Memory B cell (primary cell): ENCODE measurements at regions not wholly inside any gene's neighbourhood (a gene's known extent, or its start where the extent isn't known, plus 50 kb on each side); places are given as distances from the start of the nearest gene placed in this dataset.
"Not testable (repeated sequence)": the region's sequence is repeated elsewhere in the genome, so short reads cannot be mapped to it uniquely, and the experiment has no call there.

ENCODE experiments used
- ATAC-seq: fragments of 150-1000 bp; cut with Tn5 transposase; 2 replicates; pipeline ENCODE4 v1.10.0; 2021; ENCODE audit warnings: low read depth, mild to moderate bottlenecking, moderate library complexity
- DNase-seq, 2 donors: peaks; one replicate each; pipeline ENCODE4 v3.0.0; 2022; ENCODE audit warnings: low spot score in 2 of 2
- H3K27ac Mint-ChIP-seq: one replicate; pipeline ENCODE4 v1.8.0; 2022; ENCODE audit warnings: mild to moderate bottlenecking, moderate library complexity, mixed read lengths
- H3K27me3 Mint-ChIP-seq: one replicate; pipeline ENCODE4 v1.8.0; 2022; ENCODE audit warnings: mixed read lengths
- H3K36me3 Mint-ChIP-seq: one replicate; pipeline ENCODE4 v1.8.0; 2022; ENCODE audit warnings: mild to moderate bottlenecking, mixed read lengths
- H3K4me1 Mint-ChIP-seq: one replicate; pipeline ENCODE4 v1.8.0; 2022; ENCODE audit warnings: mixed read lengths
- H3K4me3 Mint-ChIP-seq: one replicate; pipeline ENCODE4 v1.8.0; 2022; ENCODE audit warnings: mild to moderate bottlenecking, moderate library complexity, mixed read lengths
- H3K9me3 Mint-ChIP-seq: one replicate; pipeline ENCODE4 v1.8.0; 2022; ENCODE audit warnings: mixed read lengths

DNA sequence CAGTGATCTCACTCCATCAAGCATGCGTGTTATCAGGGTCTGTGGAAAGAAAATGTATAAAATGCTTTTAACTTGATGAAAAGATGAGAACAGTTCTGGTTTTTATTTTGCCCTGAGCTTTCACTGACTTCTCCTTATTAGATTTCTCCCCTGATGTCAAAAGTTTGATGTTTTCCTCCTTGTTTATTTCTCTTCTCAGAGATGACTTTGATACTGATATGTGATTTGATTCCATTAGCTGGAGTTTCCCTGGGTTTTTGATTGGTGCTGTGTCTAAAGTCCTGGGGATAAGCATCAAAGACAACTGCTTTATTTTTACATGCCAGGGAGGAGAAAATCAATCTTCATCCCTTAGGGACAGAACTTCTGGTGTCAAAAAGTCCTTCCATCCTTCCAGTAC is 510.0 kb downstream of the KCTD16 start:
- H3K36me3 Mint-ChIP-seq = no peaks in the 10 kb centered on the region
- no peak overlapping the region for H3K27ac Mint-ChIP-seq
- no peak overlapping the region for H3K4me3 Mint-ChIP-seq
- no peaks in the 10 kb centered on the region for H3K4me1 Mint-ChIP-seq
- no peak for ATAC-seq
- H3K9me3 Mint-ChIP-seq = peaks cover 3% of the 10 kb centered on the region
- DNase-seq = no peak
- H3K27me3 Mint-ChIP-seq = no peaks in the 10 kb centered on the region

DNA sequence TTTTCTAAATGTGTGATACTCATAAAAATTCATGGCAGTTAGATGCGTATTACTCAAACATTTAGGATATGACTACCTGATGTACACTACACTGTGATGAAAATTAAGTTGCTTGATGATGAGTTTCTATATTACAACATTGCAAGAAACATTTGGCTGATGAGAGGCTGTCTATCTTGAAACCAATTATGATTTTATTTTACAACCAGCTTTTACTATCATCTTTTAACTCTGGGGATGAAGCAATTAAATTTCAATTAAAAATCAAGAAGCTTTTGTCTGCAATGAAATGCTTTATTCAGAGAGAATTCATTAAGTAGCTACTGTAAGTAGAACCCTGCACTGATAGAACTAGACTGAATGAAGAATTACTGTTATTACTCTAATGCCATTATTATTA is 500.4 kb downstream of the KCTD16 start:
- no peak for ATAC-seq
- Mint-ChIP-seq H3K4me1 (no peaks in the 10 kb centered on the region), H3K36me3 (no peaks in the 10 kb centered on the region), H3K27ac (no peak overlapping the region), H3K27me3 (no peaks in the 10 kb centered on the region), H3K4me3 (no peak overlapping the region), H3K9me3 (no peaks in the 10 kb centered on the region)
- DNase-seq = no peak

DNA sequence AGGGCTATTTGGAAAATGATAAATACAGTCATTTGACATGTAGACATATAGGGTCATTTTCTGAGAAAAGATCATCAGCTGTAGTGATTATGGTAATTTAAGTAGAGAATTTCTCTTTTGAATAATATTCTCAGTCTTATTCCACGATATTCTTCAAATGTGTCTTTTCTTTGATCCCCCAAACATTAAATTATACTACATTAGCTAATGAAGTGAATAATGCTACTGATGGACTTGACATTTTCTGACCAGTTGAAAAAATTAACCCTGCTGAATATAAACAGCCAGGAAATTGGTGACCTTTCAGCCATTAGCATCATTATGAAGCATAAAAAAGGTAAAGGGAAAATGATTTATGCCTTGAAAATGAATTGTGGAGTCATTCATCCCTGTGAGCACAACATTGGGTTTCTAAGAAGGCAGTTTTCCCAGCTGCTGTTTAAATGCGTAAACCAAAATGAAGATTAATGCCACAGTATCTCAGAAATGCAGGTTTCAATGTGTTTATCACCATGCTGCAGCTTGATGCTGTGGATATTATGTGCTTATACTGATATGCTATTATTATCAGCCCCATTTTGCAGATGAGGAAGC is 489.1 kb downstream of the KCTD16 start:
- Mint-ChIP-seq H3K9me3 (no peaks in the 10 kb centered on the region), H3K4me1 (no peaks in the 10 kb centered on the region), H3K36me3 (no peaks in the 10 kb centered on the region), H3K27ac (no peak overlapping the region), H3K4me3 (no peak overlapping the region), H3K27me3 (no peaks in the 10 kb centered on the region)
- ATAC-seq (no peak), DNase-seq (no peak)

DNA sequence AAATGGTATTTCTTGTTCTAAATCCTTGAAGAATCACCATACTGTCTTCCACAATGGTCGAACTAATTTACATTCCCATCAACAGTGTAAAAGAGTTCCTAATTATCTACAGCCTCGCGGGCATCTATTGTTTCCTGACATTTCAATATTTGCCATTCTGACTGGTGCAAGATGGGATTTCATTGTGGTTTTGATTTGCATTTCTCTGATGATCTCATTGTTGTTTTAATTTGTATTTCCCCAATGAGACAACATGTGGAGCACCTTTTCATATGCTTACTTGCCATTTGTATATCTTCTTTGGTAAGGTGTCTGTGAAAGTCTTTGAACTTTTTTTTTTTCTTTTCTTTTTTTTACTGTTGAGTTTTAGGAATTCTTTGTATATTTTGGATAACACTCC is 473.6 kb downstream of the KCTD16 start:
- DNase-seq (no peak), ATAC-seq (no peak)
- H3K27me3 Mint-ChIP-seq = peaks cover 2% of the 10 kb centered on the region
- H3K27ac Mint-ChIP-seq = no peak overlapping the region
- H3K4me3 Mint-ChIP-seq = no peak overlapping the region
- no peaks in the 10 kb centered on the region for H3K36me3 Mint-ChIP-seq
- H3K9me3 Mint-ChIP-seq = peaks cover 2% of the 10 kb centered on the region
- H3K4me1 Mint-ChIP-seq = no peaks in the 10 kb centered on the region

DNA sequence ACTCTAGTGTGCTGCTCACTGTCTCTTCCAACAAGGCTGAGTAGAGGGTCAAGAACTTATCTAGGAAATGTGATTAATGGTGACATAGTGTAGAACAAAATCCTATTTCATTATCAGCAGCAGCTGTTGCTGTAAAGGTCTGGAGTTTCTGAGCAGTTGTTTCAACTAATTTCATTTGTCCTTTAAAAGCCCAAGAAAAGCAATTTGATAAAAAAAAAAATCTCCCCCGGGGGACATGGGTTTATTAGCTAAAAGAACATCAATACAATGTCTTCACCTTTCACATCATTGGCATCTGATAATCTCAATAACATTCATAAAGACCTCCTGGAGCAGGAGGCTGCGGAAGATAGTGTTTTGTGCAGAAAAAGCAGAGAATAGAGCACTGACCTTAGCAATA is 468.1 kb downstream of the KCTD16 start:
- no peaks in the 10 kb centered on the region for H3K27me3 Mint-ChIP-seq
- DNase-seq (no peak), ATAC-seq (no peak)
- no peak overlapping the region for H3K27ac Mint-ChIP-seq
- no peak overlapping the region for H3K4me3 Mint-ChIP-seq
- peaks cover 8% of the 10 kb centered on the region for H3K9me3 Mint-ChIP-seq
- H3K4me1 Mint-ChIP-seq = no peaks in the 10 kb centered on the region
- no peaks in the 10 kb centered on the region for H3K36me3 Mint-ChIP-seq

DNA sequence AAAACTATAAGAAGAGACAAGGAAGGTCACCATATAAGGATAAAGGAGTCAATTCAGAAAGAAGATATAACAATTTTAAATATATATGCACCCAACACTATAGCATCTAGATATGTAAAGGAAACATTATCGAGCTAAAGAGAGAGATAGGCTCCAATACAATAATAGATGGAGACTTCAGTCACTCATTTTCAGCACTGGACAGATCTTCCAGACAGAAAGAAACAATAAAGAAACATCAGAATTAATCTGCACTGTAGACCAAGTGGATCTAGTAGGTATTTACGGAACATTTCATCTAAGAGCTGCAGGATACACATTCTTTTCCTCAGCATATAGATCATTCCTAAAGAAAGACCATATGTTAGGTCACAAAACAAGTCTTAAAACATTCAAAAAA is 463.5 kb downstream of the KCTD16 start:
- Mint-ChIP-seq H3K36me3 (no peaks in the 10 kb centered on the region), H3K4me1 (no peaks in the 10 kb centered on the region), H3K27ac (no peak overlapping the region), H3K4me3 (no peak overlapping the region), H3K9me3 (peaks cover 16% of the 10 kb centered on the region), H3K27me3 (peaks cover 2% of the 10 kb centered on the region)
- DNase-seq (no peak), ATAC-seq (no peak)

DNA sequence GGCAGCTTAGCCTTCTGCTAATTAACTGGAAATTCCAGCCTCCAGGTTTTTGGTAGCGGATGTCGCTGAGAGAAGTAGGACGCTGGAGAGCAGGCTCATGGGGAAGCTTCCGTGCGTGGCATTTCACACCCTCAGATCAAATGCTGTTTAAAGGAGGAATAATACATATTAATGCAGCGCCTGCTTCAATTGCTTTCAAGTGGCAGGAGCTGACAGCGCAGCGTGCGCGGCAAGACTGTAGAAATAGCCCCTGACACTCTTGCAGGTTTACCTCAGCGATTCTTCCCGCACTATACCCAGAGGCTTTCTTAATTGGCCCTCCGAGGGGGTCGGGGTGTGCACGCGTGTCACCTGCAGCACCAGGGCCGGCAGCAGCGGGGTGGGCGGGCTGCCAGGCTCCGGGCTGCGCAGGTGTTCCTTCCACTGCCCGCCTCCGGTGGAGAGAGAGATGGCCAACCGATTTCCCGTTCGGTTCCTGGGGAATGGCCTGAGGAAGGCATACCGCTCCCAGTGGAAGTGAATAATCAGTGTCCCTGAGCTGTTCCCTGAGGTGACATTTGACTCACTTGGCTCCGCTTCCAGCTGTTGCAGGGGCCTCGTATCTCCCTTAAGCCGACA is 427.9 kb downstream of the KCTD16 start:
- peaks cover 2% of the 10 kb centered on the region for H3K36me3 Mint-ChIP-seq
- DNase-seq = no peak
- H3K27ac Mint-ChIP-seq = no peak overlapping the region
- H3K9me3 Mint-ChIP-seq = peaks cover 3% of the 10 kb centered on the region
- H3K4me1 Mint-ChIP-seq = no peaks in the 10 kb centered on the region
- H3K27me3 Mint-ChIP-seq = peaks cover 2% of the 10 kb centered on the region
- no peak for ATAC-seq
- H3K4me3 Mint-ChIP-seq = no peak overlapping the region

DNA sequence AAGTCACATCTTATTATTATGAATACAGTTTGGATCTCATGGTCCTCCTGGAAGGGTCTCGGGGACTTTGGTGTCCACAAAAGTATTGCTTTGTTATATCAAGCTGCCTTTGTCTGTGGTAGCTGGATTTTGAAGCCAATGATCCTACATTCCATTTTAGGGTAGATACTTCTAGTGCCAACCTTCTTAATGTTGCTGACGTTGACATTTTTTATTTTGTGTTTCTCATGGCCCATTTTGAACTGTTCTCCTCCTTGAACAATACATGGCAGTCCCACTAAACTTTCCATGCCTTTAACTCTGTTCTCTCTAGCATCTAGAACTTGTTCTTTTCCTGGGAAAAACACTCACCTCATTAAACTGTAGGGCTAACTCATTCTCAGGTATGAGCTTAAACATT is 425.8 kb downstream of the KCTD16 start:
- no peak overlapping the region for H3K4me3 Mint-ChIP-seq
- peaks cover 6% of the 10 kb centered on the region for H3K9me3 Mint-ChIP-seq
- DNase-seq (no peak), ATAC-seq (no peak)
- H3K36me3 Mint-ChIP-seq = peaks cover 2% of the 10 kb centered on the region
- no peaks in the 10 kb centered on the region for H3K4me1 Mint-ChIP-seq
- peaks cover 2% of the 10 kb centered on the region for H3K27me3 Mint-ChIP-seq
- no peak overlapping the region for H3K27ac Mint-ChIP-seq

DNA sequence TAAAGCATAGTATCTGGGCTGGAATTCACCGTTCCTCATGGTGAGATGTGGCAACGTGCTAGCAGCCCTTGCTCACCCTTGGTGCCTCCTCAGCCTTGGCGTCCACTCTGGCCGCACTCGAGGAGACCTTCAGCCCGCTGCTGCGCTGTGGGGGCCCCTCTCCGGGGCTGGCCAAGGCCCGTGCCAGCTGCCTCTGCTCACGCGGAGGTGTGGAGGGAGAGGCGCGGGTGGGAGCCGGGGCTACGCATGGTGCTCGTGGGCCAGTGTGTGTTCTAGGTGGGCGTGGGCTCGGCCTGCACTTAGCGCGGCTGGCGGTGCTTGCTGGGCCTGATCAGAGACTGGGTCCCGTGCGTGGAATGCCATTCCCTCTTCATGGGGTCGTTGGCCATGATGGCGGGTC is 424.2 kb downstream of the KCTD16 start:
- Mint-ChIP-seq H3K9me3 (peaks cover 8% of the 10 kb centered on the region), H3K27ac (no peak overlapping the region)

DNA sequence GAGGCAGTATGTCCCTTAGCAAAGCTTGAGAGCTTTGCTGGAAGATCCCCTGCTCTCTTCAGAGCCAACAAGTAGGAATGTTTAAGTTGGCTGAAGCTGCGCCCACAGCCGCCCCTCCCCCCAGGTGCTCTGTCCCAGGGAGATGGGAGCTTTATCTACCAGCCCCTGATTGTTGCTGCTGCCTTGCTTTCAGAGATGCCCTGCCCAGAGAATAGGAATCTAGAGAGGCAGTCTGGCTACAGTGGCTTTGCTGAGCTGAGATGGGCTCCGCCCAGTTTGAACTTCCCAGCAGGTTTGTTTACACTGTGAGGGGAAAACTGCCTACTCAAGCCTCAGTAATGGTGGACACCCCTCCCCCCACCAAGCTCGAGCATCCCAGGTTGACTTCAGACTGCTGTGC is 423.6 kb downstream of the KCTD16 start:
- H3K36me3 Mint-ChIP-seq, H3K9me3 Mint-ChIP-seq, ATAC-seq, H3K27ac Mint-ChIP-seq, DNase-seq, H3K4me1 Mint-ChIP-seq, H3K4me3 Mint-ChIP-seq, H3K27me3 Mint-ChIP-seq: not testable (repeated sequence)

More for the DNA sequence above, 424.2 kb downstream of the KCTD16 start:
- H3K4me1 Mint-ChIP-seq = no peaks in the 10 kb centered on the region
- H3K27me3 Mint-ChIP-seq = peaks cover 2% of the 10 kb centered on the region
- H3K36me3 Mint-ChIP-seq = peaks cover 2% of the 10 kb centered on the region
- no peak overlapping the region for H3K4me3 Mint-ChIP-seq
- ATAC-seq (no peak), DNase-seq (no peak)

DNA sequence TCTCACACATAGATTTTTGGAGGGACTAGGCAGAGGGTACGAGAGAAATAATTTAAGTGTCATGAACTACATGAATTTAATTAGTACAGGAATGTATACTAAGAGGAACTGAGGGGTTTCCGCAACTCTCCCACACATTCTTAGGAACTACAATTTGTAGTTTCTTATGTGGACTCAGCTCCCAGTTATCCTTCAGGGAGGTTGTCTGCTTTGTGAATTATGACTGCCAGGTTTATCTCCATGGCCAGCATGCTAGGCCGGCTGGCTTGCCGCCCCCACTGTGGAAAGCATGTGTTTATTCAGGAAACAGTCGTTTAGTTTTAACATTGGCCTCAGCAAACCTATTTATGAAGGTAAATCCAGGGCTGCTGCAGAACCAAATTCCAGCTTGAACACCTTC is 415.0 kb downstream of the KCTD16 start:
- H3K36me3 Mint-ChIP-seq = no peaks in the 10 kb centered on the region
- no peaks in the 10 kb centered on the region for H3K4me1 Mint-ChIP-seq
- ATAC-seq (no peak), DNase-seq (no peak)
- H3K27me3 Mint-ChIP-seq = no peaks in the 10 kb centered on the region
- H3K27ac Mint-ChIP-seq = no peak overlapping the region
- no peak overlapping the region for H3K4me3 Mint-ChIP-seq
- H3K9me3 Mint-ChIP-seq = no peaks in the 10 kb centered on the region

DNA sequence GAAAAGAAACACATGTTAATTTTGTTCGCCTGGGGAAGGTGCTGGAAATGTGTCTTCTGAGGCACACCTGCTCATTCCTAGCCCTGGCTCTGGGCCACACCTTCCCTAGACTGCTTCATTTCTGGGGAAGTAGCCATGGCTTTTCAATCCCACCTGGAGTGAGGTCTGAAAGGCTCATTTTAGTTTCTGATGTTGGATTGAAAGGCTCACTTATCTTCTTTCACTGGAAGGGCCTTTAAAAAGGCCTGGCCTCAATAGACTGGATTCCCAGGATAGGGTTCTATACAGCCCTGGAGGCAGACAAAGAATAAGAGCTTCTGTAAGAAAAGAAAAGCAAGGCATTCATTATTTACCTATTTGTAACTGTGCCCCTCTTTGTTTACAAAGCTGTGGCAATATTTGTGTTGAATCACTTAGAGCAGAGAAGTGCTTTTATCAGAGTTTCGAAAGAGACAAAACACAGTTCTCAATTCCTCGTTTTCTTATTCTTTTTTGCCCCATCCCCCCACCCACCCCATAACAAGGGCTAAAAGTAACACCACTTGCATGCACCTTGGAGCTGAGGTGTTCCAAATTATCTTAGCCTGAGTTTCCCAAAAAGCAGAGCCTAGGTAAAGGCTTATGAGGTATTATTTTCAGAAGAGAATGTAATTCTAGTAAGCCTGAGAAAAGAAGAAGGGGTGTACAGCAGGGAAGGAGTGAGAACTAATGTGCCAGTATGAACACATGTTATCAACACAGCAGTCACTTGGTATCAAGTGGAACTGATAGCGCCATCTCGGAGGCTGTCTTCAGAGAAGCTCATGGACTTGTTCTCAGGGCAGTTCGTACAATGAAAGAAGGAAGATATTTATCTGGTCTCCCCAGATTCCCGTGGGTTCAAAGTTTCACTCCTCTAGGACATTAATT is 413.1 kb downstream of the KCTD16 start:
- no peak for DNase-seq
- Mint-ChIP-seq H3K27me3 (no peaks in the 10 kb centered on the region), H3K27ac (no peak overlapping the region), H3K36me3 (no peaks in the 10 kb centered on the region), H3K4me3 (no peak overlapping the region), H3K4me1 (no peaks in the 10 kb centered on the region), H3K9me3 (no peaks in the 10 kb centered on the region)
- ATAC-seq = no peak

DNA sequence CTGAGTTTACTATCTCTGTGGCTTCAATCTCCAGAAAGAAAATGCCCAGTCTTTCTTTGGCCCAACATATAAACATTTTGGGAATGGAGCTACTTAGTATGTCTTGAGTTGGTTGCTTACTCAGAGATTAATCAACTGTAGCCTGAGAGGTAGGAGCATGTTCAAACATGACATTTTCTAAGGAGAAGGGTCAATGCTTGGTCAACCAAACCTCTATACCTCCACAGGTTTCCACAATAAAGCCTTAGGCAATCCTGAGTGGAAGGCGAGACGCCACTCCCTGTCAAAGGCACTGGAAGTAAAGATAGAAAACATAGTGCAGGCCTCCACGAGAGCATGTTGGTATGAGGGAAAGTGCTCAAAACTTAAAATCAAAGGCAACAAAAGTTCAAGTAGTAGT is 411.4 kb downstream of the KCTD16 start:
- no peaks in the 10 kb centered on the region for H3K36me3 Mint-ChIP-seq
- DNase-seq = no peak
- H3K9me3 Mint-ChIP-seq = no peaks in the 10 kb centered on the region

DNA sequence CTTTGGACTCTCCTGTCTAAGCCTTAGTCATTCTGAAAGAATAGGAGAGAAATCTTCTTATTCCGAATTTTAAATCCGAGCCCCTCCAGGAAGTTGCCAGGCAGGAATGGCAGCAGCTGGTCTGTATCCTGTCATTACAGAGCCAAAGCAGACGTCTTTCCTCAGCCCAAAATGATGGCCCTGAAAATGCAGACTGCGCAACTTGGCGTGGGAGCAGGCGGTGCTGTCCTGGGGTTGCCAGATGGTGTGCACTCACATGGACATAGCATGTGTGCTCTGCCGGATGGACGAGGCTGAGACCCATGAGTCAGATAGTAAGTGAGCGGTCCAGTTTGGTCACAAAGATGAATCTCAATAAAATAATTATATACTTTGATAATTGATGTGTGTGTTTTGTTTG is 410.4 kb downstream of the KCTD16 start:
- no peaks in the 10 kb centered on the region for H3K4me1 Mint-ChIP-seq
- no peaks in the 10 kb centered on the region for H3K27me3 Mint-ChIP-seq
- H3K27ac Mint-ChIP-seq = no peak overlapping the region
- H3K4me3 Mint-ChIP-seq = no peak overlapping the region
- no peaks in the 10 kb centered on the region for H3K9me3 Mint-ChIP-seq
- no peak for ATAC-seq
- no peaks in the 10 kb centered on the region for H3K36me3 Mint-ChIP-seq
- no peak for DNase-seq

More for the DNA sequence above, 411.4 kb downstream of the KCTD16 start:
- ATAC-seq = no peak
- no peaks in the 10 kb centered on the region for H3K27me3 Mint-ChIP-seq
- no peak overlapping the region for H3K4me3 Mint-ChIP-seq
- no peak overlapping the region for H3K27ac Mint-ChIP-seq
- no peaks in the 10 kb centered on the region for H3K4me1 Mint-ChIP-seq
